ENCODE measurements at regions not wholly inside any gene's neighbourhood (a gene's known extent, or its start where the extent isn't known, plus 50 kb on each side); places are given as distances from the start of the nearest gene placed in this dataset.

DNA sequence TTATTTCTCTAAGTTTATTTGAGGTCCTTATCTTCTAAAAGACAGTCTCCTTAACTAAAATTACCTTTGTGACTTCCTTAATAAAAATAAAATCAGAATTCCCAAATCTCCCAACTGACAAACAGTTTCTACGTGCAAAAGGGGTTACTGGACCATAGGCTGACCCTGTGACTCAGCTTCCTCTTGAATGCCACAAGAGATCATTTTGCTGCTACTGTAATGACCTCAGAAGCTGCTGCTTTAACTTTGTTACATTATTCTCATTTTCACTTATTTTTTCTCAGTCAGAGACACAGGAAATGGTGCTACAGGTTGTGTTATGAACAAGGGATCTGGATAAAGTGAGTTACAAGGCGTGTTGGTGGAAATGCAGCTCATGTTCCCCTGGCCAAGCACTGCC is 132.2 kb upstream of the TMTC2 start:
- Histone ChIP-seq H3K4me1 (ENCODE audit: insufficient read depth, poor library complexity, severe bottlenecking) (no peaks in the 10 kb centered on the region), H3K27ac (ENCODE audit: poor library complexity, severe bottlenecking) (no peak overlapping the region), H3K9me3 (ENCODE audit: severe bottlenecking) (peaks cover 4% of the 10 kb centered on the region), H3K36me3 (ENCODE audit: low read depth) (no peaks in the 10 kb centered on the region), H3K4me3 (ENCODE audit: severe bottlenecking) (no peak overlapping the region), H3K27me3 (ENCODE audit: insufficient read depth, poor library complexity, severe bottlenecking) (no peaks in the 10 kb centered on the region)
- DNase-seq (ENCODE audit: low spot score) (no peak), ATAC-seq (ENCODE audit: low read depth) (no peak)
- TF ChIP-seq, protein P1, sequence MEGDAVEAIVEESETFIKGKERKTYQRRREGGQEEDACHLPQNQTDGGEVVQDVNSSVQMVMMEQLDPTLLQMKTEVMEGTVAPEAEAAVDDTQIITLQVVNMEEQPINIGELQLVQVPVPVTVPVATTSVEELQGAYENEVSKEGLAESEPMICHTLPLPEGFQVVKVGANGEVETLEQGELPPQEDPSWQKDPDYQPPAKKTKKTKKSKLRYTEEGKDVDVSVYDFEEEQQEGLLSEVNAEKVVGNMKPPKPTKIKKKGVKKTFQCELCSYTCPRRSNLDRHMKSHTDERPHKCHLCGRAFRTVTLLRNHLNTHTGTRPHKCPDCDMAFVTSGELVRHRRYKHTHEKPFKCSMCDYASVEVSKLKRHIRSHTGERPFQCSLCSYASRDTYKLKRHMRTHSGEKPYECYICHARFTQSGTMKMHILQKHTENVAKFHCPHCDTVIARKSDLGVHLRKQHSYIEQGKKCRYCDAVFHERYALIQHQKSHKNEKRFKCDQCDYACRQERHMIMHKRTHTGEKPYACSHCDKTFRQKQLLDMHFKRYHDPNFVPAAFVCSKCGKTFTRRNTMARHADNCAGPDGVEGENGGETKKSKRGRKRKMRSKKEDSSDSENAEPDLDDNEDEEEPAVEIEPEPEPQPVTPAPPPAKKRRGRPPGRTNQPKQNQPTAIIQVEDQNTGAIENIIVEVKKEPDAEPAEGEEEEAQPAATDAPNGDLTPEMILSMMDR (IDR thresholded peaks at IDR 0.05; ENCODE audit: poor library complexity, severe bottlenecking), result no peak

DNA sequence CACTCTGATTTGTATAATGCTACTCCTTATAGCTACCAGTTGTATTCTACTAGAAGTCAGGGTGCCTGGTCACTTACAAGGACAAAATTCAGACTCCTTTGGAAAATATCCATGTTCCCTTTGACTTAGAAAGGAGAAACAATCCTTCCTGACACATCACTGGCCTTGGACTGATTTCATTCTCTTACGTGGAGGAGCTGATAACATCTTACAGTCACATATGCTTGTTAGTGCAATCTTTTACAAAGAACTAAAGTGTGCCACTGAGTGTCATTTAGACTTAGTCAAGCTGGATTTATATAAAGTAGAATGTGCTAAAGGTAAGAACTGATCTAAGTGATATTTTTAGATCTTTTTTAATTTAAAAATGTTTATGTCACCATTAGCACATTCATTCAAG is 131.0 kb upstream of the TMTC2 start:
- Histone ChIP-seq H3K36me3 (ENCODE audit: low read depth) (no peaks in the 10 kb centered on the region), H3K27me3 (ENCODE audit: insufficient read depth, poor library complexity, severe bottlenecking) (no peaks in the 10 kb centered on the region), H3K4me1 (ENCODE audit: insufficient read depth, poor library complexity, severe bottlenecking) (no peaks in the 10 kb centered on the region), H3K27ac (ENCODE audit: poor library complexity, severe bottlenecking) (no peak overlapping the region), H3K4me3 (ENCODE audit: severe bottlenecking) (no peak overlapping the region), H3K9me3 (ENCODE audit: severe bottlenecking) (peaks cover 4% of the 10 kb centered on the region)
- ATAC-seq (ENCODE audit: low read depth), result no peak
- no peak for DNase-seq (ENCODE audit: low spot score)
- TF ChIP-seq, protein P1 (IDR thresholded peaks at IDR 0.05; ENCODE audit: poor library complexity, severe bottlenecking), result no peak

DNA sequence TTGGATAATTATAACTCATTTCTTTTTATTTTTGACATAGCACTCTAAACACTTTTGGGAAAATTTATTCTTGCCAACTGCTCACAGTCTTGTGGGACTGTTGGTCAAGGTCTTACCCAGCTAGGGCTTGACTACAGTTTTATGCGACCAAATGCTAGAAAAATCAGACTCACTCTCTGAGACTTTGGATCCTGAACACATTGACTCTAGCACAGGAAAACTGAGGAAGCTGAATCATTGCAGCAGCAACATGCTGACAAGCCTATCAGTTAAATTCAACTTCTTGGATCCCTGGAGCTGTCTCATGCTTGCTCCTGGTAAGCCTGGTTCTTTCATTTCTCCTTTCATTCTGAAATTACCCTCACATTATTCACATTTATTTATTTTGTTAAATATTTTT is 120.7 kb upstream of the TMTC2 start:
- Histone ChIP-seq H3K27me3 (ENCODE audit: insufficient read depth, poor library complexity, severe bottlenecking) (no peaks in the 10 kb centered on the region), H3K9me3 (ENCODE audit: severe bottlenecking) (no peaks in the 10 kb centered on the region), H3K36me3 (ENCODE audit: low read depth) (no peaks in the 10 kb centered on the region), H3K4me1 (ENCODE audit: insufficient read depth, poor library complexity, severe bottlenecking) (no peaks in the 10 kb centered on the region), H3K4me3 (ENCODE audit: severe bottlenecking) (no peak overlapping the region), H3K27ac (ENCODE audit: poor library complexity, severe bottlenecking) (no peak overlapping the region)
- no peak for ATAC-seq (ENCODE audit: low read depth)
- TF ChIP-seq, protein P1 (IDR thresholded peaks at IDR 0.05; ENCODE audit: poor library complexity, severe bottlenecking), result no peak
- DNase-seq (ENCODE audit: low spot score), result no peak

DNA sequence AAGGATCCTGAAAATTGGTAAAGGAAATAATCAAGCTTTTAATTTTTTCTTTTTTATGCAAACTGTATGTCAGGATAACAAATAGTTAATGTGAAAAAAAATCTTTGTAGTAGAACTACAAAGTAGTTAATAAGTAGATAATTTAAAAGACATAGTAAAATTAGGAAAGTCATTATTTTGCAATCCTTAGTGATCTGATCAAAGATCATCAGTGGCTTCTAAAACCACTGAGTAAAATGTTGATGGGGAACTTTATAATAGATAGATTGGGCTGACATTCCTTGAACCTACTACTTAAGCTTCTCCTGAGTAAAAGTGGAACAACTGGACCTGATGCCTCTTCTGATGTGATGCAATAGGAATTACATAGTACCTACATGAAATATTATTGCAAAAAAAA is 119.0 kb upstream of the TMTC2 start:
- Histone ChIP-seq H3K9me3 (ENCODE audit: severe bottlenecking) (no peaks in the 10 kb centered on the region), H3K4me1 (ENCODE audit: insufficient read depth, poor library complexity, severe bottlenecking) (no peaks in the 10 kb centered on the region), H3K36me3 (ENCODE audit: low read depth) (no peaks in the 10 kb centered on the region), H3K4me3 (ENCODE audit: severe bottlenecking) (no peak overlapping the region), H3K27me3 (ENCODE audit: insufficient read depth, poor library complexity, severe bottlenecking) (no peaks in the 10 kb centered on the region), H3K27ac (ENCODE audit: poor library complexity, severe bottlenecking) (no peak overlapping the region)
- TF ChIP-seq, protein P1 (IDR thresholded peaks at IDR 0.05; ENCODE audit: poor library complexity, severe bottlenecking), result no peak
- DNase-seq (ENCODE audit: low spot score) (no peak), ATAC-seq (ENCODE audit: low read depth) (no peak)

DNA sequence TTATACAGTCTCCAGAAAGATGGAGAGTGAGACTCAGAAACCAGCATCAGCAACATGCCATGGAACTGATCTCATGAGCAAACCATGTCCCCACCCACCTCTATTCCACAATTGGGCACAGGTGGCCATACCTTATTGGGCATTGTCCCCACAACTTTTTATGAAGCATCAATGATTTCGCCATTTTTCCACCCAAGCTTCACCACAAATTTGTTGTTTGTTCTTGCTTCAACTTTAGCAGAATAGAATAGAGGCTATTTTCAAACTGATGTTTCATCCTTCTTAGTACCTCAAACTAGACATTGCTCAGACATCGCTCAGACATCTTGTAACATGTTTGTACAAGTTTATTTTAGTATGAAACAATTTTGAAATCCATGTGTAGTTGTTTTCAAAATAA is 112.5 kb upstream of the TMTC2 start:
- Histone ChIP-seq H3K4me3 (ENCODE audit: severe bottlenecking) (no peak overlapping the region), H3K9me3 (ENCODE audit: severe bottlenecking) (peaks cover 3% of the 10 kb centered on the region), H3K27me3 (ENCODE audit: insufficient read depth, poor library complexity, severe bottlenecking) (no peaks in the 10 kb centered on the region), H3K4me1 (ENCODE audit: insufficient read depth, poor library complexity, severe bottlenecking) (no peaks in the 10 kb centered on the region), H3K36me3 (ENCODE audit: low read depth) (no peaks in the 10 kb centered on the region), H3K27ac (ENCODE audit: poor library complexity, severe bottlenecking) (no peak overlapping the region)
- TF ChIP-seq, protein P1 (IDR thresholded peaks at IDR 0.05; ENCODE audit: poor library complexity, severe bottlenecking), result no peak
- DNase-seq (ENCODE audit: low spot score), result no peak
- ATAC-seq (ENCODE audit: low read depth), result no peak
